Pancreas (tissue), 10 donors: ENCODE measurements at regions not wholly inside any gene's neighbourhood (a gene's known extent, or its start where the extent isn't known, plus 50 kb on each side); places are given as distances from the start of the nearest gene placed in this dataset.

Source experiments
- ATAC-seq, 4 donors: fragments of 200-7000 bp; cut with Tn5 transposase; one replicate each; pipeline versions ENCODE4 v1.8.0 to v1.9.1; 2020; ENCODE audit warnings: mild to moderate bottlenecking in 4 of 4, moderate library complexity in 4 of 4
- DNase-seq, 6 donors: peaks; one replicate each; pipeline ENCODE4 v3.0.0-alpha.2; 2020
- FAIRE-seq: peaks from 2 replicates; lab custom pipeline; 2012; peaks lifted over from hg19 to GRCh38; lab: Jason Lieb, UNC
- H3K27ac ChIP-seq, 4 donors: fragments of 200-600 bp; sonication (generic); 1 replicate in 3 of 4; 2 replicates in 1 of 4; pipeline versions ENCODE4 v1.5.0 to v1.8.0; 2020
- H3K27me3 ChIP-seq, 4 donors: fragments of 200-600 bp; one replicate each; pipeline ENCODE4 v1.8.0; 2021
- H3K36me3 ChIP-seq, 3 donors: fragments of 200-600 bp; sonication (generic) in 1 of 3; one replicate each; pipeline versions ENCODE4 v1.5.0 to v1.8.0; 2020 to 2021
- H3K4me1 ChIP-seq, 3 donors: fragments of 200-600 bp; one replicate each; pipeline ENCODE4 v1.8.0; 2021
- H3K4me3 ChIP-seq, 4 donors: fragments of 200-600 bp; sonication (generic) in 2 of 4; one replicate each; pipeline versions ENCODE4 v1.5.0 to v1.8.0; 2020 to 2021
- H3K9me3 ChIP-seq, 4 donors: fragments of 200-600 bp; one replicate each; pipeline ENCODE4 v1.8.0; 2021
- CTCF ChIP-seq, 4 donors: fragments of 200-600 bp; sonication (generic) in 3 of 4; IDR thresholded peaks; one replicate each; pipeline versions ENCODE4 v1.5.0 to v1.8.0; 2021; ENCODE audit warnings: antibody characterized with exemption in 4 of 4
- WGBS, 2 donors: extraction: QIAGEN DNeasy Blood & Tissue Kit; methylation state at CpG; one replicate each; pipeline ENCODE4 v1.1.7; 2013; 5-methylcytosine and 5-hydroxymethylcytosine counted together
- intact Hi-C, 3 donors: fragments of 100-400 bp; cut with DNase I; formaldehyde crosslinking; loops; one replicate each; pipeline versions ENCODE4 v1.11.1 to v1.14.2; 2022
- donor health status: healthy with polysubstance abuse.
- donor health status: DM: no; HTN: no; CAD: no; lungs with moderate emphysema.
- donor health status: DM: no; HTN: no; CAD: no.
- donor health status: control.
- donor health status: control.
- donor health status: Bipolar disorder and iron deficiency.
- donor health status: DM: yes; HTN: yes; CAD: no.
- donor health status: DM: no; HTN: no; CAD: no.
- donor health status: DM: no; HTN: no; CAD: no.
- donor health status: DM: yes; HTN: yes; CAD: no.

- no peak for TF ChIP-seq CTCF (IDR thresholded peaks at IDR 0.05)
- intact Hi-C loops, result no loop called here
- H3K36me3 ChIP-seq, result no peaks in the 10 kb centered on the region
- no peaks in the 10 kb centered on the region for H3K27me3 ChIP-seq
- H3K27ac ChIP-seq, result no peak overlapping the region
- ATAC-seq (no peak), DNase-seq (no peak), FAIRE-seq (no peak)
- no peaks in the 10 kb centered on the region for H3K4me1 ChIP-seq
- no peak overlapping the region for H3K4me3 ChIP-seq
- no peaks in the 10 kb centered on the region for H3K9me3 ChIP-seq
These were observed 563.4 kb downstream of the BCL11B start for GRCh38 chr14:98708555-98708954.

- Histone ChIP-seq H3K36me3 (no peaks in the 10 kb centered on the region), H3K4me1 (no peaks in the 10 kb centered on the region), H3K4me3 (no peak overlapping the region), H3K27ac (no peak overlapping the region), H3K27me3 (no peaks in the 10 kb centered on the region), H3K9me3 (no peaks in the 10 kb centered on the region)
- DNase-seq (no peak), ATAC-seq (no peak), FAIRE-seq (no peak)
- 44 to 50% methylated on average over 2 of the region's 2 CpGs for WGBS, 2 donors
- intact Hi-C loops, result no loop called here
- TF ChIP-seq CTCF (IDR thresholded peaks at IDR 0.05), result no peak
These were observed 560.5 kb downstream of the BCL11B start for GRCh38 chr14:98711453-98711852.

GRCh38 chr14:98714626-98715425, 557.2 kb downstream of the BCL11B start:
- no peak for FAIRE-seq
- ATAC-seq, result no peak

GRCh38 chr14:98716133-98716532, 555.9 kb downstream of the BCL11B start:
- H3K4me3 ChIP-seq, result no peak overlapping the region
- H3K4me1 ChIP-seq, result no peaks in the 10 kb centered on the region
- no peaks in the 10 kb centered on the region for H3K9me3 ChIP-seq
- 56 to 76% methylated on average over 7 of the region's 7 CpGs for WGBS, 2 donors
- no peaks in the 10 kb centered on the region for H3K36me3 ChIP-seq
- intact Hi-C loops, result no loop called here
- DNase-seq (no peak), ATAC-seq (no peak), FAIRE-seq (no peak)
- TF ChIP-seq CTCF (IDR thresholded peaks at IDR 0.05), result no peak
- H3K27ac ChIP-seq, result no peak overlapping the region
- H3K27me3 ChIP-seq, result no peaks in the 10 kb centered on the region

More at GRCh38 chr14:98714626-98715425, 557.2 kb downstream of the BCL11B start:
- Histone ChIP-seq H3K4me3 (no peak overlapping the region), H3K9me3 (no peaks in the 10 kb centered on the region), H3K36me3 (no peaks in the 10 kb centered on the region), H3K27ac (no peak overlapping the region), H3K4me1 (no peaks in the 10 kb centered on the region), H3K27me3 (no peaks in the 10 kb centered on the region)
- no peak for DNase-seq
- TF ChIP-seq CTCF (IDR thresholded peaks at IDR 0.05), result no peak
- intact Hi-C loops, result no loop called here
- 43 to 58% methylated on average over 8 of the region's 8 CpGs for WGBS, 2 donors

GRCh38 chr14:98721061-98721460, 550.9 kb downstream of the BCL11B start:
- DNase-seq (no peak), FAIRE-seq (no peak), ATAC-seq (no peak)
- Histone ChIP-seq H3K4me3 (no peak overlapping the region), H3K9me3 (no peaks in the 10 kb centered on the region), H3K36me3 (no peaks in the 10 kb centered on the region), H3K27me3 (no peaks in the 10 kb centered on the region), H3K4me1 (no peaks in the 10 kb centered on the region), H3K27ac (no peak overlapping the region)
- TF ChIP-seq CTCF (IDR thresholded peaks at IDR 0.05), result no peak
- intact Hi-C loops, result no loop called here
- 37 to 54% methylated on average over 1 of the region's 1 CpG for WGBS, 2 donors
